Endometrium (tissue), 2 donors: ENCODE measurements at regions not wholly inside any gene's neighbourhood (a gene's known extent, or its start where the extent isn't known, plus 50 kb on each side); places are given as distances from the start of the nearest gene placed in this dataset.
"Not testable (repeated sequence)": the region's sequence is repeated elsewhere in the genome, so short reads cannot be mapped to it uniquely, and the experiment has no call there.

Experiments
- FAIRE-seq: peaks from 2 replicates; lab custom pipeline; 2012; peaks lifted over from hg19 to GRCh38; lab: Jason Lieb, UNC
- donor health status: control.
- donor health status: control.

- FAIRE-seq = no peak
Observed at GRCh38 chr12:92061061-92061460, 84.6 kb downstream of the BTG1 start.

GRCh38 chr12:92059960-92060359 lies 85.7 kb downstream of the BTG1 start:
- FAIRE-seq = no peak

GRCh38 chr12:92058664-92059063 lies 87.0 kb downstream of the BTG1 start:
- no peak for FAIRE-seq

- FAIRE-seq = not testable (repeated sequence)
Observed at GRCh38 chr12:92056756-92057155, 88.9 kb downstream of the BTG1 start.

- no peak for FAIRE-seq
Observed at GRCh38 chr12:92056290-92056689, 89.4 kb downstream of the BTG1 start.

GRCh38 chr12:92055877-92056276 lies 89.8 kb downstream of the BTG1 start:
- FAIRE-seq = no peak

- FAIRE-seq = no peak
Observed at GRCh38 chr12:92051441-92051840, 94.2 kb downstream of the BTG1 start.

- no peak for FAIRE-seq
Observed at GRCh38 chr12:92049403-92049802, 96.2 kb downstream of the BTG1 start.

GRCh38 chr12:92047393-92047826 lies 98.2 kb downstream of the BTG1 start:
- FAIRE-seq = no peak

GRCh38 chr12:92046557-92047392 lies 98.9 kb downstream of the BTG1 start:
- no peak for FAIRE-seq

GRCh38 chr12:92045852-92046251 lies 99.8 kb downstream of the BTG1 start:
- FAIRE-seq = no peak

GRCh38 chr12:92044435-92044834 lies 101.2 kb downstream of the BTG1 start:
- FAIRE-seq = no peak

GRCh38 chr12:92042791-92043531 lies 102.7 kb downstream of the BTG1 start:
- no peak for FAIRE-seq

GRCh38 chr12:92041742-92042141 lies 103.9 kb downstream of the BTG1 start:
- no peak for FAIRE-seq

- FAIRE-seq = no peak
Observed at GRCh38 chr12:92039046-92039445, 106.6 kb downstream of the BTG1 start.

GRCh38 chr12:92038476-92038875 lies 107.2 kb downstream of the BTG1 start:
- no peak for FAIRE-seq

- FAIRE-seq = no peak
Observed at GRCh38 chr12:92036771-92037453, 108.7 kb downstream of the BTG1 start.

- FAIRE-seq = no peak
Observed at GRCh38 chr12:92036061-92036620, 109.5 kb downstream of the BTG1 start.

GRCh38 chr12:92035477-92035876 lies 110.2 kb downstream of the BTG1 start:
- FAIRE-seq = no peak

GRCh38 chr12:92034858-92035401 lies 110.7 kb downstream of the BTG1 start:
- no peak for FAIRE-seq

- FAIRE-seq = no peak
Observed at GRCh38 chr12:92034083-92034482, 111.6 kb downstream of the BTG1 start.

- FAIRE-seq = no peak
Observed at GRCh38 chr12:92032965-92033364, 112.7 kb downstream of the BTG1 start.
